Activated CD4-positive, alpha-beta T cell treated with anti-CD3 and anti-CD28 coated beads for 36 hours (primary cell): ENCODE measurements at regions not wholly inside any gene's neighbourhood (a gene's known extent, or its start where the extent isn't known, plus 50 kb on each side); places are given as distances from the start of the nearest gene placed in this dataset.

Experiments
- ATAC-seq: fragments of 200-7000 bp; cut with Tn5 transposase; one replicate; pipeline ENCODE4 v1.10.0; 2021; ENCODE audit warnings: mild to moderate bottlenecking, moderate library complexity
- CTCF ChIA-PET: fragments of 350-600 bp; sonication (Branson Sonifier 250); formaldehyde crosslinking; loops from one replicate; lab custom pipeline; 2021; ENCODE audit warnings: antibody characterized with exemption; lab: Charles Lee
- POLR2A ChIA-PET: fragments of 350-600 bp; sonication (Branson Sonifier 250); formaldehyde crosslinking; loops from one replicate; lab custom pipeline; 2021; ENCODE audit warnings: antibody characterized with exemption, inconsistent platforms; lab: Charles Lee
- DNase-seq: peaks from one replicate; pipeline ENCODE4 v3.0.0-alpha.2; 2020
- H3K27ac Mint-ChIP-seq: one replicate; pipeline ENCODE4 v1.8.0; 2021; ENCODE audit warnings: mixed read lengths
- H3K27me3 Mint-ChIP-seq: one replicate; pipeline ENCODE4 v1.8.0; 2021; ENCODE audit warnings: mixed read lengths
- H3K36me3 Mint-ChIP-seq: one replicate; pipeline ENCODE4 v1.8.0; 2021; ENCODE audit warnings: low read depth, mixed read lengths
- H3K4me1 Mint-ChIP-seq: one replicate; pipeline ENCODE4 v1.8.0; 2021; ENCODE audit warnings: mixed read lengths
- H3K4me3 Mint-ChIP-seq: one replicate; pipeline ENCODE4 v1.8.0; 2021; ENCODE audit warnings: mild to moderate bottlenecking, moderate library complexity, mixed read lengths
- H3K9me3 Mint-ChIP-seq: one replicate; pipeline ENCODE4 v1.8.0; 2021; ENCODE audit warnings: low read depth, mixed read lengths
- intact Hi-C, 2 experiments: fragments of 100-400 bp; cut with DNase I in 1 of 2; cut with micrococcal nuclease in 1 of 2; formaldehyde crosslinking; loops; one replicate each; pipeline versions ENCODE4 v1.14.2 to v1.15.1; 2022 to 2024; cut with DNase I, micrococcal nuclease

DNA sequence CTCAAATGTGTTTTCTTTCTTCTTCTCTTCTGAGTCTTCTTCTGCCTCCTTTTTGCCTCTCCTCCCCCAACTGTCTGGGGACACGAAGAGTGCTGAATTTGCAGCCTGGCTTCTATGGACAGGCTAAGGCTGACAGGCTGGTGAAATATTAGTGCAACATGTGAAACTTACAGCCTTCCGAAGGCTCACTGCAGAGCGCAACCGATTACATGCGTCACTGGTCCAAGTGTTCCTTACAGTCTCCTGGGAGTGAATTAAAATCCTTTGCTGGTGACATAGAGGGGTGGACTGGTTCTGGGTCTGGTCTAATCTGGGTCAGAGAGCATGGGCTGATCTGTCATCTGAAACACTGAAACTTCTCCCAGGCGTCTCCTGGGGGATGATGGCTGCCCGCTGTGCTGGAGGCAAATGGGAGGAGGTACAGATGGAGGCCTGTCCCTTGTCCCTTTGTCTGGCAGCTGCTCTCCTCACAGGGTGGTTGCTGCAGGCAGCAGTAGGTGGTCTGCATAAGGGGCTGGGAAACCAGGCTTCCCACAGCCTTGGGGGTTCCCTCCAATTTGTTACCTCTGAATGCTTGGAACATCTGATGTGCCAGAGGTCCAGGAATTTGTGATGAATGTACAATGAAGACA lies 143.8 kb upstream of the BMPER start:
- DNase-seq (no peak), ATAC-seq (no peak)
- Mint-ChIP-seq H3K36me3 (no peaks in the 10 kb centered on the region), H3K4me1 (no peaks in the 10 kb centered on the region), H3K4me3 (no peak overlapping the region), H3K9me3 (no peaks in the 10 kb centered on the region), H3K27me3 (no peaks in the 10 kb centered on the region), H3K27ac (no peak overlapping the region)
- CTCF ChIA-PET = interaction anchor here (1.1 kb wide), 1 partner anchor 8 kb away, joined by 4 read pairs; no protein-coding TSS in a partner anchor
- intact Hi-C loops = no loop called here
- POLR2A ChIA-PET = no interaction called here

DNA sequence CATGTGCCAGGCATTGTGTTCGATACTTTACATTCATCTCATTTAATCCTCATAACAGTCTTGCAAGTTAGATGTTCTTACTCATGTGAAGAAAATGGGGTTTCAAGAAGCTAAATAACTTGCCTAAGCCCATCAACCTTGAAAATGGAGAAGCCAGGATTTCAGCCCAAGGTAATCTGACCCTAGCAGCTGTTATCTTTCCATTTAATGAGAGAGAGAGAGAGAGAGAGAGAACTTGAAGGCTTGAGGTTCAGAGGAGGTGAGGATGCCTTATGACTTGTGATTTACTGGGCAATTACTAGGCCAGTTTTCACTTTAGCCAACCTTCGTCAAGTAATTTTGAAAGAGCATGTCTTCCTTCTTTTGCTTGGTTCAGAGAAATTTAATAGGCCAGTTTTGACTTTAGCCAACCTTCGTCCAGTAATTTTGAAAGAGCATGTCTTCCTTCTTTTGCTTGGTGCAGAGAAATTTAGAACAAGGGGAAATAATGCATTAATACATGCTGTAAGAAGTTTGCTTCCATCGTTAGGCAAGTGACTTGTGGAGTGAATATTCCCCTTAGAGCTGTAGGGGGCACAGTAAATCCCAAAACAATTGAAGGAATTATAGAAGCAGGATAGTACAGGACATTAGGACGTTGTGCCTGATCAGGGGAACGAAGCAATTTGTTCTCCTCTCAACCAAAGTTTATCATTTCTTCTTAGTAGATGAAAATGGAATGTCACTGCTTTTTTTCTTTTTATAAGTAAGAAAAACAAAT lies 143.0 kb upstream of the BMPER start:
- CTCF ChIA-PET = no interaction called here

DNA sequence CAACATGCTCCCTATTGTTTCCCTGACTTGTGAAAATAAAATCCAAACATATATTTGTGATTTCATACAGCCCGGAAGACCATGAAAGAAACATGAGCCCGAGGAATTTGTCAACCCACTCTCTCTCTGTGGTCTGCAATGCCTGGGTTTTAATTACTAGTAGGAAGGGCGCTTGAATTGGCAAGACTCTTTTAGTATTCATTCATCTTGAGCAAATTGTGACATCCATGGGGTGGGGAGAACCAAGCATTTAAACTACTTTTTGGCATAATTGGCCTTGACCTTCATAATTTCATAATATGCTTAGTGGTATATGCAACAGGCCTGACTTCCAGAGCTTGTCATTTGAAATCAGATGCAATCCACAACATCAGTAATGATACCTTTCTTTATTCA lies 142.4 kb upstream of the BMPER start:
- no peak overlapping the region for H3K4me3 Mint-ChIP-seq
- no peaks in the 10 kb centered on the region for H3K4me1 Mint-ChIP-seq
- ATAC-seq = no peak
- intact Hi-C loops = no loop called here
- no peak overlapping the region for H3K27ac Mint-ChIP-seq
- no peaks in the 10 kb centered on the region for H3K27me3 Mint-ChIP-seq
- POLR2A ChIA-PET = no interaction called here
- no peaks in the 10 kb centered on the region for H3K36me3 Mint-ChIP-seq
- H3K9me3 Mint-ChIP-seq = no peaks in the 10 kb centered on the region
- CTCF ChIA-PET = no interaction called here
- no peak for DNase-seq

More for the DNA sequence above, 143.0 kb upstream of the BMPER start:
- H3K9me3 Mint-ChIP-seq = no peaks in the 10 kb centered on the region
- no peak overlapping the region for H3K27ac Mint-ChIP-seq
- POLR2A ChIA-PET = no interaction called here
- intact Hi-C loops = no loop called here
- no peaks in the 10 kb centered on the region for H3K27me3 Mint-ChIP-seq
- DNase-seq (no peak), ATAC-seq (no peak)
- no peaks in the 10 kb centered on the region for H3K36me3 Mint-ChIP-seq
- H3K4me1 Mint-ChIP-seq = no peaks in the 10 kb centered on the region
- no peak overlapping the region for H3K4me3 Mint-ChIP-seq

DNA sequence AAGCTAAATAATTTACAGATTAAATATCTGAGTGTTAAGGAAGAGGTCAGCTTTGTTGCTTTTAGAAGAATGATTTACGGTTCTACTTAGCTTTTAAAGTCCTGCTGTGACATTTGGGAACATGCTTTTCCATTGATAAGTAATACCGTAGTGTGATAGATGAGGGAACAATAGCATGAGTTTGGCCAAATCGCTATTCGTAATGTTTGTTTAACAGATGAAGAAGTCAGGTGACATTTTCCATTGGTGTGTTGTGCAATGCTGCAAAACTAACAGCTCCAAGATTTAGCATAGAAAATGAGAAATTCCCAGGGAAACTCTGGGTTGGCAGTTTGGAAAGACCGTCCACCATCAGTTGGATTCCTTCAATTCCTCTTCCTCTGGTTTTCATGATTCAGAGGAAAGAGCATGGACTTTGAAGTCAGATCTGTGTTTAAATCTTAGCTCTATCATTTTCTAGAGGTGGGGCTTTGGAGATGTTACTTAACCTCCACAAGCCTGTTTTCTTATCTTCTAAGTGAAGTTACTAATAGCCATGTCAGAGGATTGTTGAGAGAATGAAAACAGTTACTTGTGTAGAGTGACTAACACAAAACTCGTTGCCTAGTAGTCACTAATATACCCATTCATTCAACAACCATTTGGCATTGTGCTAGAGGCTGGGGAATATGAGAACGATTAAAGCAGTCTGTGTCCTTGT lies 140.4 kb upstream of the BMPER start:
- intact Hi-C loops = no loop called here
- no peaks in the 10 kb centered on the region for H3K4me1 Mint-ChIP-seq
- H3K4me3 Mint-ChIP-seq = no peak overlapping the region
- POLR2A ChIA-PET = no interaction called here
- no peaks in the 10 kb centered on the region for H3K36me3 Mint-ChIP-seq
- no peaks in the 10 kb centered on the region for H3K27me3 Mint-ChIP-seq
- H3K9me3 Mint-ChIP-seq = no peaks in the 10 kb centered on the region
- ATAC-seq (no peak), DNase-seq (no peak)
- CTCF ChIA-PET = no interaction called here
- H3K27ac Mint-ChIP-seq = no peak overlapping the region

DNA sequence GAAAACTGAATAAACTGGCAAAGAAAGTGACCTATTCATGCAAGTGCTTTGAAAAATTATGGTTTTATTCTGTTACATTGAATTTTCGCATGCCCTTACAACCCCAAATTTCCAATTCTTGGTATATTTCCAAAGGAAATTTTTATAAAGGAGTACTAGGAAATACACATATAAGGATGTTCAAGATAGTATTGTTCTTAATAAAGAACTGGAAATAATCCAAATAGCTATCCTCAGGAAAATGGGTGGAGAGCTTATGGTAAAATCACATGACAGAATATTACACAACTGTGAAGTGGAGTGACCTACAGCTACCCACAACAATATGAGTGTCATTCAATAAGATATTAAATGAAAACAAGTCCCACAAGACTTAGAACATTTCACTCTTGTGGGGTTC lies 138.9 kb upstream of the BMPER start:
- CTCF ChIA-PET = interaction anchor here (2.4 kb wide), 1 partner anchor 8 kb away, joined by 11 read pairs; no protein-coding TSS in a partner anchor
- no peaks in the 10 kb centered on the region for H3K9me3 Mint-ChIP-seq
- DNase-seq (no peak), ATAC-seq (no peak)
- H3K4me3 Mint-ChIP-seq = no peak overlapping the region
- intact Hi-C loops = no loop called here
- no peaks in the 10 kb centered on the region for H3K27me3 Mint-ChIP-seq
- POLR2A ChIA-PET = no interaction called here
- no peaks in the 10 kb centered on the region for H3K36me3 Mint-ChIP-seq
- H3K27ac Mint-ChIP-seq = no peak overlapping the region
- no peaks in the 10 kb centered on the region for H3K4me1 Mint-ChIP-seq

DNA sequence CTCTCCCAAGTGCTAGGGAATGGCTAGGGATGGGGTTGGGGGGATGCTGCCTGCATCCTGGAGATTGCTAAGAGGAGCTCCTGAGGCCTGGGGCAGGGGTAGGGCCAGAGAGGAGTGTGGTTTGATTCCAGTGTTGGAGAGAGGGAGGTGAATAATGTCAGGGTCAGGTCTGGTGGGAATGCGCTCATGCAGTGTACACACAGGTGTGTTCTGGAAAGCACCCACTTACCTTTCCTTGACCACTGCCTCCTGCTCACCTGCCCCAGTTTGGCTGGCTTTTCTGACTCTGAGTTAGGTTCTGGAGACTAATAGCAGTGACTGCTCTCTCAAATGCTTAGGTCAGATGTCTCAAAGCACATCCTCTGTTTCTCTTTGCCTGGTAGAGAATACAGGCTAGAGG lies 135.4 kb upstream of the BMPER start:
- CTCF ChIA-PET = interaction anchor here (0.8 to 1.2 kb wide), 3 partner anchors 9 to 1256 kb away, joined by 3 to 4 read pairs (median 3); no protein-coding TSS in a partner anchor
- no peaks in the 10 kb centered on the region for H3K27me3 Mint-ChIP-seq
- no peaks in the 10 kb centered on the region for H3K36me3 Mint-ChIP-seq
- POLR2A ChIA-PET = no interaction called here
- no peak overlapping the region for H3K4me3 Mint-ChIP-seq
- no peak for ATAC-seq
- no peak for DNase-seq
- peaks cover 3% of the 10 kb centered on the region for H3K4me1 Mint-ChIP-seq
- intact Hi-C loops = no loop called here
- no peaks in the 10 kb centered on the region for H3K9me3 Mint-ChIP-seq
- H3K27ac Mint-ChIP-seq = no peak overlapping the region

DNA sequence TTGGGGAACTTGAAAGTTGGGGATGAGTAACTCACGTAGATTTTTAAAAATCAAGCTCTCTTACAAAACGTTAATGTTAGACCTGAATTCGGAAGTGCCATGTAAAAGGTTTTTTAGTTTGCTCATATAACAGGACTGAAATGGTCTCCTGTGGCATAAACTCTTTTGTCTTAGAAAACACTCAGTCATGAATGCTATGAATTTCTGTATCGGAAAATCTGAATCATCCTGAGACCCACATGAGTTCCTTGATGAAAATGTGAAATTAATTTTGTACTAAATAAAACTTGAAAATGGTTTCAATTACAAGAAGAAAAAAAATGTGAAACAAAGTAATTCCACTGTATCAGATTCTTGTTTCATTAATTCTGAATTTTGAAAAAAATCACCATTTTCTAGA lies 134.8 kb upstream of the BMPER start:
- ATAC-seq = no peak

DNA sequence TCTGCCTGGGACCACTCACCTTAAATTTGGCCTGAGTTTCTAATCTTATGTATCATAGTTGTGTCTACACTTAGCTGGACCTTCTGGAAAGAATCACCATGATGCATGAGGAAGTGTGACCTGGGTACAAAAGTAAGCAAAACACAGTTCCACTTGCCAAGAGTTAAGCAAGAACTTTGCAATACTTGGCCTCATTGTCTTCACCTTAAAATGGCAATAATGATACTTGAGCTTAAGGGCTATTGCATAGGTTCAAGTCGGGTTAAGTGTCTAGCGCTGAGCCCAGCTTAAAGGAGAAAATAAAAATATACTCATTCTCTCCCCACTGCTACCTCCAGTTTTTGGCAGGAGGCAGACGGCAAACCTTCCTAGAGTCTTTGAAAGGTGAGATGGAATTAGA lies 133.9 kb upstream of the BMPER start:
- ATAC-seq (no peak), DNase-seq (no peak)
- Mint-ChIP-seq H3K4me3 (no peak overlapping the region), H3K27ac (no peak overlapping the region), H3K4me1 (peaks cover 3% of the 10 kb centered on the region), H3K9me3 (no peaks in the 10 kb centered on the region), H3K36me3 (no peaks in the 10 kb centered on the region), H3K27me3 (no peaks in the 10 kb centered on the region)
- CTCF ChIA-PET = interaction anchor here (1.4 kb wide), 1 partner anchor 12 kb away, joined by 6 read pairs; no protein-coding TSS in a partner anchor
- intact Hi-C loops = no loop called here
- POLR2A ChIA-PET = no interaction called here

More for the DNA sequence above, 134.8 kb upstream of the BMPER start:
- ChIA-PET POLR2A (no interaction called here), CTCF (interaction anchor here (0.7 to 1.2 kb wide), 4 partner anchors 10 to 1256 kb away, joined by 3 to 4 read pairs (median 3); no protein-coding TSS in a partner anchor)
- intact Hi-C loops = no loop called here
- peaks cover 3% of the 10 kb centered on the region for H3K4me1 Mint-ChIP-seq
- no peaks in the 10 kb centered on the region for H3K27me3 Mint-ChIP-seq
- no peak overlapping the region for H3K27ac Mint-ChIP-seq
- no peaks in the 10 kb centered on the region for H3K9me3 Mint-ChIP-seq
- no peak overlapping the region for H3K4me3 Mint-ChIP-seq
- DNase-seq = no peak
- no peaks in the 10 kb centered on the region for H3K36me3 Mint-ChIP-seq

DNA sequence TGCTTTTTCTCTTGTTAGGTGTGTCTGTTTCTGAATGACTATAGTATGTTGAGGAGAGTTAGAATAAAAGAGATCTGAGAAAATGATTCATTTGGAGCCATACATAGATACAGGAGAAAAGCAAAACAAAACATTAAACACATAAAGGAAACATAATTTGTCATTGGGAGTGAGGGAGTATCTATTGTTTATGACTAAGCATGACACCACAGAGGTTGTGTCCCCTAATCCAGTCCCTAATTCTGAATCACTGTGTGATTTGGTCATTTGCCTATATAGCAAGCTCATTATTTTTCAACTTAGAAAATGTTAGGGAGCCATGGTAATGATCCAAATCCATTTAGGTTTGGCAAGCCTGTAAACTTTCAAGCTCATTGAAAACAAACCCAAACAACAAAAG lies 132.3 kb upstream of the BMPER start:
- ChIA-PET POLR2A (no interaction called here), CTCF (no interaction called here)
- ATAC-seq (peak; percentile 88), DNase-seq (no peak)
- no peaks in the 10 kb centered on the region for H3K27me3 Mint-ChIP-seq
- intact Hi-C loops = no loop called here
- no peak overlapping the region for H3K4me3 Mint-ChIP-seq
- peaks cover 3% of the 10 kb centered on the region for H3K4me1 Mint-ChIP-seq
- no peaks in the 10 kb centered on the region for H3K36me3 Mint-ChIP-seq
- no peaks in the 10 kb centered on the region for H3K9me3 Mint-ChIP-seq
- no peak overlapping the region for H3K27ac Mint-ChIP-seq

DNA sequence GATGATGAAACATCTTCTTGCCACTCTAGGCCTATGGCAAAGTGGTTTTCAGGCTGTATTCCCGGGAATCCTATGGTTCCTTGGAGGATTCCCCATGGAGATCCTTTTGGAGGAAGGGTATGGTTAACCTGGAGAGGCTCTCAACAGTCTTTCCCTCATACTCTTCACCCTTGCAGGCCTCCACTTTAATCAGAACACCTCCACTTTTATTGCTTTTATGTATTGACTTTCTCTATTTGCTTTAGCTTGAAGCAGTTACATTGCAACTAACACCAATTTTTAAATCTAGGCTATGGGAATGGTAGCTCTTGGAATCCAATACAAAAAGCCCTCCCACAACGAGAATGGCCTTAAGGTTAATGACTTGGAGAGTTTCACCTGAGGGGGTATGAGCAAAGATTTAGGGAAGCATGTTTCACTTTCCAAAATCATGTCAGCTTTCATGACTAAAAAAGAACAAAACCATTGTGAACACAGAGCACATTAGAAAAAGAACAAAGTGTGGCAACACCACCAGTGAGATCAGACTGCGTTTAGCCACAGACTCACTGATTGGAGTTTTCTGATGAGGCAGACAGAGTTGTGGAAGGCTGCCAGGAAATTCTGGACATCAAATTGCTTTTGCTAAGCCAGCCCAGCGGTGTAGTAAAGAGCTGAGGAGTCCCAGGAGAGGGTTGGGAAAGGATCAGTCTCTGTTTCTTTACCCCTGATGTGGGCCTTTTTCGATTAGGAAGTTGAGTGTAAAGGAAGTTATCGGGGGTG lies 130.4 kb upstream of the BMPER start:
- ATAC-seq (no peak), DNase-seq (no peak)
- no peaks in the 10 kb centered on the region for H3K9me3 Mint-ChIP-seq
- H3K27ac Mint-ChIP-seq = no peak overlapping the region
- H3K4me1 Mint-ChIP-seq = peaks cover 3% of the 10 kb centered on the region
- H3K4me3 Mint-ChIP-seq = no peak overlapping the region
- H3K36me3 Mint-ChIP-seq = no peaks in the 10 kb centered on the region
- intact Hi-C loops = no loop called here
- no peaks in the 10 kb centered on the region for H3K27me3 Mint-ChIP-seq
- POLR2A ChIA-PET = no interaction called here
- CTCF ChIA-PET = interaction anchor here (0.6 to 2.2 kb wide), 2 partner anchors 17 to 180 kb away, joined by 3 to 9 read pairs; no protein-coding TSS in a partner anchor

DNA sequence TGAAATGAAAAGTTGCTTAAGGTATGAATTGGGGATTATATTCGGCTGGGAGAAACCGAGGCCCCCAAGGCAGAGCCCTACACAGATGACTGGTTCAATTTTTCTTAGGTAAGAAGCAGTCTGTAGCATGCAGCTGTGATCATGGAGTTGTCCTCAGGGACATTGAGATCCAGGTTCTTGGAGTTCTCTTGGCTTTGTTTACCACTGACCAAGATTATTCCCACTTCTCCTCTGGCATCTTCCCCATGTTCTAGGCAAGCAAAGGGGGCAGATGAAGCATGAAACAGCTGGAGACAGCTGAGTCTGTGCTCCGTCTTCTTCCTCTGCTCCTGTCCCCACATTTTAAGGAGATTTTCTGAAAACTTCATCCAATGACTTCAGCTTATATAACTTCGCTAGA lies 129.5 kb upstream of the BMPER start:
- ChIA-PET POLR2A (no interaction called here), CTCF (interaction anchor here (2.2 kb wide), 1 partner anchor 17 kb away, joined by 9 read pairs; no protein-coding TSS in a partner anchor)
- Mint-ChIP-seq H3K36me3 (no peaks in the 10 kb centered on the region), H3K9me3 (no peaks in the 10 kb centered on the region), H3K4me3 (no peak overlapping the region), H3K27ac (no peak overlapping the region), H3K4me1 (peaks cover 3% of the 10 kb centered on the region), H3K27me3 (no peaks in the 10 kb centered on the region)
- intact Hi-C loops = no loop called here
- ATAC-seq (no peak), DNase-seq (no peak)
